Activated naive CD4-positive, alpha-beta T cell treated with anti-CD3 and anti-CD28 coated beads, Interleukin-2, amount 10 ng/mL, durations not matched to agents 7 days and 5 days (primary cell): ENCODE measurements at regions not wholly inside any gene's neighbourhood (a gene's known extent, or its start where the extent isn't known, plus 50 kb on each side); places are given as distances from the start of the nearest gene placed in this dataset.

Experiments used
- CTCF ChIA-PET: fragments of 350-600 bp; sonication (Branson Sonifier 250); formaldehyde crosslinking; loops from one replicate; lab custom pipeline; 2021; ENCODE audit warnings: antibody characterized with exemption; lab: Charles Lee
- DNase-seq: peaks from one replicate; pipeline ENCODE4 v3.0.0-alpha.2; 2020
- H3K27ac Mint-ChIP-seq: one replicate; pipeline ENCODE4 v1.8.0; 2021; ENCODE audit warnings: mild to moderate bottlenecking, moderate library complexity, mixed read lengths
- H3K27me3 Mint-ChIP-seq: one replicate; pipeline ENCODE4 v1.8.0; 2021; ENCODE audit warnings: mild to moderate bottlenecking, mixed read lengths
- H3K36me3 Mint-ChIP-seq: one replicate; pipeline ENCODE4 v1.8.0; 2021; ENCODE audit warnings: mixed read lengths
- H3K4me1 Mint-ChIP-seq: one replicate; pipeline ENCODE4 v1.8.0; 2021; ENCODE audit warnings: mixed read lengths
- H3K4me3 Mint-ChIP-seq: one replicate; pipeline ENCODE4 v1.8.0; 2021; ENCODE audit warnings: mild to moderate bottlenecking, moderate library complexity, mixed read lengths
- H3K9me3 Mint-ChIP-seq: one replicate; pipeline ENCODE4 v1.8.0; 2021; ENCODE audit warnings: mixed read lengths

GRCh38 chr15:62607114-62607462, 435.5 kb upstream of the TPM1 start:
- H3K36me3 Mint-ChIP-seq, result no peaks in the 10 kb centered on the region
- H3K9me3 Mint-ChIP-seq, result no peaks in the 10 kb centered on the region
- H3K4me3 Mint-ChIP-seq, result no peak overlapping the region
- H3K4me1 Mint-ChIP-seq, result no peaks in the 10 kb centered on the region
- H3K27me3 Mint-ChIP-seq, result no peaks in the 10 kb centered on the region
- no peak overlapping the region for H3K27ac Mint-ChIP-seq
- CTCF ChIA-PET, result interaction anchor here (1.0 kb wide), 1 partner anchor 58 kb away, joined by 3 read pairs; no protein-coding TSS in a partner anchor
- DNase-seq, result no peak

- Mint-ChIP-seq H3K36me3 (no peaks in the 10 kb centered on the region), H3K27ac (no peak overlapping the region), H3K4me3 (no peak overlapping the region), H3K27me3 (no peaks in the 10 kb centered on the region), H3K9me3 (no peaks in the 10 kb centered on the region), H3K4me1 (no peaks in the 10 kb centered on the region)
- no peak for DNase-seq
- CTCF ChIA-PET, result interaction anchor here (1.0 kb wide), 1 partner anchor 58 kb away, joined by 3 read pairs; no protein-coding TSS in a partner anchor
Measured at GRCh38 chr15:62607643-62608042, 434.9 kb upstream of the TPM1 start.

GRCh38 chr15:62608369-62608768, 434.2 kb upstream of the TPM1 start:
- Mint-ChIP-seq H3K9me3 (no peaks in the 10 kb centered on the region), H3K4me3 (no peak overlapping the region), H3K4me1 (no peaks in the 10 kb centered on the region), H3K27me3 (no peaks in the 10 kb centered on the region), H3K36me3 (no peaks in the 10 kb centered on the region), H3K27ac (no peak overlapping the region)
- CTCF ChIA-PET, result no interaction called here
- no peak for DNase-seq

- CTCF ChIA-PET, result interaction anchor here (1.1 kb wide), 1 partner anchor 61 kb away, joined by 3 read pairs; no protein-coding TSS in a partner anchor
- H3K36me3 Mint-ChIP-seq, result no peaks in the 10 kb centered on the region
- H3K9me3 Mint-ChIP-seq, result no peaks in the 10 kb centered on the region
- no peak overlapping the region for H3K27ac Mint-ChIP-seq
- H3K4me1 Mint-ChIP-seq, result no peaks in the 10 kb centered on the region
- H3K27me3 Mint-ChIP-seq, result no peaks in the 10 kb centered on the region
- H3K4me3 Mint-ChIP-seq, result no peak overlapping the region
- DNase-seq, result no peak
Measured at GRCh38 chr15:62610265-62610869, 432.2 kb upstream of the TPM1 start.

GRCh38 chr15:62611002-62611401, 431.5 kb upstream of the TPM1 start:
- CTCF ChIA-PET, result no interaction called here
- no peaks in the 10 kb centered on the region for H3K9me3 Mint-ChIP-seq
- no peak overlapping the region for H3K4me3 Mint-ChIP-seq
- H3K27ac Mint-ChIP-seq, result no peak overlapping the region
- H3K36me3 Mint-ChIP-seq, result no peaks in the 10 kb centered on the region
- H3K27me3 Mint-ChIP-seq, result no peaks in the 10 kb centered on the region
- no peak for DNase-seq
- no peaks in the 10 kb centered on the region for H3K4me1 Mint-ChIP-seq

GRCh38 chr15:62612183-62612733, 430.3 kb upstream of the TPM1 start:
- Mint-ChIP-seq H3K4me1 (no peaks in the 10 kb centered on the region), H3K36me3 (no peaks in the 10 kb centered on the region), H3K27me3 (no peaks in the 10 kb centered on the region), H3K4me3 (no peak overlapping the region), H3K9me3 (no peaks in the 10 kb centered on the region), H3K27ac (no peak overlapping the region)
- no peak for DNase-seq
- CTCF ChIA-PET, result no interaction called here

- Mint-ChIP-seq H3K4me3 (no peak overlapping the region), H3K4me1 (no peaks in the 10 kb centered on the region), H3K27me3 (no peaks in the 10 kb centered on the region), H3K9me3 (no peaks in the 10 kb centered on the region), H3K36me3 (no peaks in the 10 kb centered on the region), H3K27ac (no peak overlapping the region)
- no peak for DNase-seq
- CTCF ChIA-PET, result no interaction called here
Measured at GRCh38 chr15:62612771-62613170, 429.8 kb upstream of the TPM1 start.

GRCh38 chr15:62616746-62617145, 425.8 kb upstream of the TPM1 start:
- Mint-ChIP-seq H3K4me3 (no peak overlapping the region), H3K36me3 (no peaks in the 10 kb centered on the region), H3K27me3 (no peaks in the 10 kb centered on the region), H3K4me1 (no peaks in the 10 kb centered on the region), H3K27ac (no peak overlapping the region), H3K9me3 (no peaks in the 10 kb centered on the region)
- no peak for DNase-seq
- CTCF ChIA-PET, result no interaction called here

- DNase-seq, result no peak
- H3K9me3 Mint-ChIP-seq, result no peaks in the 10 kb centered on the region
- no peak overlapping the region for H3K4me3 Mint-ChIP-seq
- H3K36me3 Mint-ChIP-seq, result no peaks in the 10 kb centered on the region
- no peaks in the 10 kb centered on the region for H3K4me1 Mint-ChIP-seq
- H3K27ac Mint-ChIP-seq, result no peak overlapping the region
- H3K27me3 Mint-ChIP-seq, result no peaks in the 10 kb centered on the region
- CTCF ChIA-PET, result no interaction called here
Measured at GRCh38 chr15:62617741-62618140, 424.8 kb upstream of the TPM1 start.

- no peak overlapping the region for H3K4me3 Mint-ChIP-seq
- no peak for DNase-seq
- H3K36me3 Mint-ChIP-seq, result no peaks in the 10 kb centered on the region
- H3K9me3 Mint-ChIP-seq, result no peaks in the 10 kb centered on the region
- H3K4me1 Mint-ChIP-seq, result no peaks in the 10 kb centered on the region
- H3K27me3 Mint-ChIP-seq, result no peaks in the 10 kb centered on the region
- H3K27ac Mint-ChIP-seq, result no peak overlapping the region
- CTCF ChIA-PET, result interaction anchor here (1.2 kb wide), 1 partner anchor 123 kb away, joined by 3 read pairs; no protein-coding TSS in a partner anchor
Measured at GRCh38 chr15:62618432-62618831, 424.1 kb upstream of the TPM1 start.

- CTCF ChIA-PET, result interaction anchor here (1.2 kb wide), 1 partner anchor 123 kb away, joined by 3 read pairs; no protein-coding TSS in a partner anchor
- DNase-seq, result no peak
- no peak overlapping the region for H3K4me3 Mint-ChIP-seq
Measured at GRCh38 chr15:62618846-62619504, 423.6 kb upstream of the TPM1 start.

GRCh38 chr15:62619526-62619925, 423.0 kb upstream of the TPM1 start:
- Mint-ChIP-seq H3K4me1 (no peaks in the 10 kb centered on the region), H3K27ac (no peak overlapping the region), H3K36me3 (no peaks in the 10 kb centered on the region), H3K27me3 (no peaks in the 10 kb centered on the region), H3K9me3 (no peaks in the 10 kb centered on the region), H3K4me3 (no peak overlapping the region)
- no peak for DNase-seq
- CTCF ChIA-PET, result interaction anchor here (1.2 kb wide), 1 partner anchor 122 kb away, joined by 3 read pairs; no protein-coding TSS in a partner anchor

More at GRCh38 chr15:62618846-62619504, 423.6 kb upstream of the TPM1 start:
- no peaks in the 10 kb centered on the region for H3K9me3 Mint-ChIP-seq
- no peaks in the 10 kb centered on the region for H3K36me3 Mint-ChIP-seq
- no peaks in the 10 kb centered on the region for H3K27me3 Mint-ChIP-seq
- H3K27ac Mint-ChIP-seq, result no peak overlapping the region
- no peaks in the 10 kb centered on the region for H3K4me1 Mint-ChIP-seq

GRCh38 chr15:62622775-62623174, 419.8 kb upstream of the TPM1 start:
- no peak for DNase-seq
- Mint-ChIP-seq H3K27ac (no peak overlapping the region), H3K27me3 (no peaks in the 10 kb centered on the region), H3K4me3 (no peak overlapping the region), H3K36me3 (no peaks in the 10 kb centered on the region), H3K4me1 (peaks cover 2% of the 10 kb centered on the region), H3K9me3 (no peaks in the 10 kb centered on the region)
- CTCF ChIA-PET, result no interaction called here

GRCh38 chr15:62624547-62625378, 417.8 kb upstream of the TPM1 start:
- CTCF ChIA-PET, result no interaction called here
- Mint-ChIP-seq H3K4me3 (no peak overlapping the region), H3K36me3 (no peaks in the 10 kb centered on the region), H3K27me3 (no peaks in the 10 kb centered on the region), H3K27ac (no peak overlapping the region), H3K9me3 (no peaks in the 10 kb centered on the region), H3K4me1 (peaks cover 2% of the 10 kb centered on the region)
- DNase-seq, result no peak
